Stimulated activated CD4-positive, alpha-beta T cell treated with anti-CD3 and anti-CD28 coated beads, Interleukin-1b, Interleukin-23, amount 100 ng/mL, for 4 hours (primary cell): ENCODE measurements at regions not wholly inside any gene's neighbourhood (a gene's known extent, or its start where the extent isn't known, plus 50 kb on each side); places are given as distances from the start of the nearest gene placed in this dataset.
"Not testable (repeated sequence)": the region's sequence is repeated elsewhere in the genome, so short reads cannot be mapped to it uniquely, and the experiment has no call there.

Experiments
- DNase-seq, 2 donors: peaks; one replicate each; pipeline ENCODE4 v3.0.0-alpha.2; 2020; ENCODE audit warnings: low read depth in 2 of 2

DNA sequence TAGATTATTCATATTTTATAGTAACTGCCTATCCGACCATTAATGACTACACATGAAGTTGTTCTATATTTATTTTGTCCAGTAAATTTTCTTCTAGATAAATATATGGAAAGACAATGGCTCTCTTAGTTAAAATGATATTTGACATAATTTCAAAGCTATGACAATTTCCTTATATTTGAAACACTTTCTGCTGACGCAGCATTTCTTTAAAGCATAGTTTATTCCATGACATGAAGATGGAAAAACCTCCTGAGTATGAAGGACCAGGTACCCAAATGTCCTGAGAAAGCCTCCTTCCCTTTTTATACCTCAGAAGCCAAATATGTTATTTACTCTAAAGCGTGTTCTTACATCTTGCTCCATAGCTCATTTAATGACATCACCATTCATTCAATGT, 831.6 kb downstream of the EFNB2 start:
- no peak for DNase-seq

DNA sequence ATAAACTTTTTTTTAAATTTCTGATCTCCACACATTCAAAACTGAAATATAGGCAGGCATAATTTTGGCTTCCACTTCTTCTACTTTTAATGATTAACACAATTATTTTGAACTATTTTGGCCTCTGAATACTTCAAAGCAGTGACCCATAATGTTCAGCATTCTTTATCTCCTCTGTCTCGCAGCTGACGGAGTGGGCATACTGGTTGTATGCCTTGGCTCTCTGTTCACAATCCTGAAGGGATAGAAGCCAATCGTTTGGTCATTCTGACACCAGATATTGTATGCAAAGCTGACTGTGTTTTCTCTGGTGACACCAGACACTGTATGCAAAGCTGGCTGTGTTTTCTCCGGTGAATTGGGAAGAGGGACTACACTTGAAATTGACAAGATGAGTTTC, 833.0 kb downstream of the EFNB2 start:
- DNase-seq, result no peak

DNA sequence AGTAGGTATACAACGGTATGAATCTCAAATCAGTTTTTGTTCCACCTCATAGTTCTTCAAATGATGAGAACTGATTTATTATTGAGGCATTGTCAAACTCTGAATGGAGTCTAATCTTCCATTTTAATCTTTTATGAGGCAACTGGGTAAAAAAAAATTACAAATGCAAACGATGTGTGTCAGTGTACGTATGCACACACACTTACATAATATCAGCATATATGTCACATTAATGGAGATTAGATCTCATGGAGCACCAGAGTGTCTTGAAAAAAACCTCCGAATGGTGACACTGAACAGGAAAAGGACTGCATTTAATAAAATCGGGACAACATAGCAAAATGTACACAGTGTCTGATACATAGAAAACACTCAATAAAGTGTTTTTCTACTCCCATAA, 842.7 kb downstream of the EFNB2 start:
- no peak for DNase-seq

DNA sequence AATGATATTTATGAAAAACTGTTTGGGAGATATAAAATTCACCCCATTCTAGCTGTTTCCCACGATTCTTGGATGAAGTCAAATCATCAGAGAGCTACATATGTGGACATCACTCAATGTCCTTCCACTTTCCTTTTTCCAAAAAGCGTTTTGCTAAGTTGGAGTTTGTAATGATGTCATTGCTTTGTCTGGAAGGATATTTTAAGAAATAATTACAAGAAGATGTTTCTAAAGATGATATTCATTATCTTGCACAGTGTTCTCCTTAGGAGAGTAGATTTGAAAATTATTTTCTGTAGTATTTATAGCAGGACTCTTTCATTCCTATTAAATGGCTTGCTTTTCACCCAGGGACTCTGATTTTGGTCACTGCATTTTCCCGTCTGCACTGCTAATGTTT, 851.2 kb downstream of the EFNB2 start:
- DNase-seq, result no peak

DNA sequence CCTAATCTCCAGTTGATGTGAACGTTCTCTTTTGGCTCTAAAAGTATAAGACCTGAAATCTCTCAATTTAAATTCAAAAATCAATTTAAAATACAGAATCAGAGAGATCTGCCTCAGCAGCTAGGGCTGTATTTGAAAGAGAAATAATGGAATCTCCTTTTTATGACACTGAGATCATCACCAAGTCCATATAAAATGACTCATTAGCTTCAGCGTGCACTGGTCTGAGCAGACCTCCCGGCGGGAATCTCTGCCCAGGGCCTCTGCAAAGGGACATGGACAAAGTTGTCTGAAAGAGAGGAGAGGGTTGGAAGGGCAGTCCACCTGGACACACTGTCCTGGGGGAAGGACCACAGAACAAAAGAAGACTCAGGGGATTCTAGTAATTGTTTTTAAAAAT, 855.6 kb downstream of the EFNB2 start:
- DNase-seq, result no peak

DNA sequence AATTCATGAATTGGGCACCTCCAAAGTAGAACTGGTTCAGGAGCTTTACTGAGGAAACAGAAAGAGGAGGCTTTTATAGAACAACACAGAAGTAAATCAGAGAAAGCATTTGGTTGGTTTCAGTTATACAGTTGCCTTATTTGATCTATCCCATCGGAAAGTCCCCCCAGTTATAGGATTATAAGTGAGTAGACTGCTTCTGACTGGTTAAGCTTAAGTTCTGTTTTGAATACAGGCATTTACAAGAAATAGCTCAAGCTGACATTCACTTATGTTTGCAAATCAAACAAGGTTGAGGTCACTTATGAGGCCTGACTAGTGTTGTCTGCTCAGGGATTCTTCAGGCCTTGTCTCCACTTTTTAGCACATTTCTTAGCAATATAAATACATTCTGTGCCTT, 857.4 kb downstream of the EFNB2 start:
- DNase-seq, result no peak

DNA sequence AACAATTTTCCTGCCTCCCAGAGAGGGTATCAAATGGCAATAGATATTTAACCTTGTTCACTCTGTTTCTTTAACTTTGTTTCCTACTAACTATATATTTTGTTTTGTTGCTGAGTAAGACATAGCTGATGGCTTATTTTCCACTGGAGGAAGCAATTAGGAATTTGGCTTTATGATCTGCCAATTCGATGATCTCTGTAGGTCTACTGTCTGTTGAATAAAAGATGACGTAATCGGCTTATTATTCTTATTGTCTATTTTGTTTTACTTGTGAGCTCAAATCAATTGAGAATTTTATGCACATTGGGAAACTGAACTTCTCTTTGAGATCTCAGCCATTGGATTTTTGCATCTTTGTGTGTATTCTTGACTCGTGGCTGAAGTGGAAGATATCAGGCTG, 862.6 kb downstream of the EFNB2 start:
- DNase-seq, result no peak

DNA sequence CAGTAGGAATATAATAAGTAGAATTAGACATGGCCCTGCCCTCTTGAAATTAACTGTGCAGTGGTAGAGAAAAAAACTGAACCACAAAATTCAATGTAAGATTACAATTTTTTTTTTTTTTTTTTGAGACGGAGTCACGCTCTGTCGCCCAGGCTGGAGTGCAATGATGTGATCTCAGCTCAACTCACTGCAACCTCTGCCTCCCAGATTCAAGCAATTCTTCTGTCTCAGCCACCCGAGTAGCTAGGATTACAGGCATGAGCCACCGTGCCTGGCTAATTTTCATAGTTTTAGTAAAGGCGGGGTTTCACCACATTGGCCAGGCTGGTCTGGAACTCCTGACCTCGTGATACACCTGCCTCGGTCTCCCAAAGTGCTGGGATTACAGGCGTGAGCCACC, 864.3 kb downstream of the EFNB2 start:
- DNase-seq, result not testable (repeated sequence)

DNA sequence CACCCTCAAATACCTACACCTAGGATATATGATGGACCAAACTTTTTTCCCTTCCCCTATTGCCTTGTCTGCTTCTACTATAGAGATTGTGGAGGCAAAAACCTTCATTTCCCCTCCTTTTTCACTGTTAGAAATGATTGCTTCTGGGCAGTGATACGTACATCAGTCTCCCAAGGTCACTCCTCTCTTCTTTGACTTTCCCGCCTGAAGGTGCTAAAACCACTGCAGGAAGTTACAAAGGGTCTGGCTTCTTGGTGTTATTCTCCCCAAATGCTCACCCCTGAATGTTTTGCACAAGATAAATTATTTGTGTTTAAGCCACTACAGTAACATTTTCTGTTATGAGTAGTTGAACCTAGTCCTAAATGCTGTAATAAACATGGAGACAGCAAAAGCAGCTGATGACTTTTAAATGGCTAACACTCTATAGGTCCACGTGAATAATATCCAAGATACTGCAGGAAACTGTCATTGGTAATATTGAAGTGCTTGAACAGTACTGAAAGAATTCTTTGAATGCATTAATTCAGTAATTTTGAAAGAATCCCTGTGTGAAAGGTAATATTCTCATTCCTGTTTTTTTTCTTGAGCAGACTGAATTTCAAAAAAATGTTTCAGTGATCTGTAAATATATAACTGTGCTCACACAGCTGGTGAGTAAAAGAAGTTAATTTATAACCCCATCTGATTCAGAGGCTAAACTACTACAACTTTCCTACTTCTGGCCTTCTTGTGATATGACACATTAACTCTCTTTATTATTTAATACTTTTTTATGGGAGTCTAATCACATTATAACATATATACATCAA, 865.1 kb downstream of the EFNB2 start:
- DNase-seq, result no peak

DNA sequence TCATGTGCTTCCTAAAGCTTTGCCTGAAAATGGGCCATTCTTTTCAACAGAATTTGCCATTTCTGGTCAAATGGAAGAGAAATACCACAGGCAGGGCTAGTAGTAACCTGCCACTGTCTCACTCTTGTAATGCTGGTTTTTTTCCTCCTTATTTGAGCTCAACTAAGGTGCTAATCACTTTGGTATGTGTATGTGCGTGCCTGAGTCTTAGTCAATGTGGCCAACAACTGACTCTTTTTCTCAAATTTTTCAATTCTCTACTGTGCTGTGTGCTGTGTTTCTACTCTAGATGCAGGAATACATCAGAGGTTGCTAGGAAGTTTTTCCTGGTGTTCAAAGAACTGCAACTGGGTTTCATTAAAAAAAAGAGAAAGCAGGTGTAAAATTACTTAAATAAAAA, 870.2 kb downstream of the EFNB2 start:
- no peak for DNase-seq

DNA sequence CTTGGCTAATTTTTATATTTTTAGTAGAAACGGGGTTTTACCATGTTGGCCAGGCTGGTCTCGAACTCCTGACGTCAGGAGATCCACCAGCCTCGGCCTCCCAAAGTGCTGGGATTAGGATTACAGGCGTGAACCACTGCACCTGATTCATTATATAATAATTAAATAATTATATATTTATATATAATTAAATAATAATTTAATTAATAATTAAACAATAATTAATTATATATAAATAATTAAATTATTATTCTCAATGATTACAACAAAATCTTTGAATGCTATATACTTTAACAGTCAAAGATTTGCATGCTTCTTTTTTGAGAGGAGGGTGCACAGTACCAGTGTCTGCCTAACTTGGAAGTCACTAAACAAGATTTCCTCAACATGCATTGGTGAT, 872.3 kb downstream of the EFNB2 start:
- no peak for DNase-seq

DNA sequence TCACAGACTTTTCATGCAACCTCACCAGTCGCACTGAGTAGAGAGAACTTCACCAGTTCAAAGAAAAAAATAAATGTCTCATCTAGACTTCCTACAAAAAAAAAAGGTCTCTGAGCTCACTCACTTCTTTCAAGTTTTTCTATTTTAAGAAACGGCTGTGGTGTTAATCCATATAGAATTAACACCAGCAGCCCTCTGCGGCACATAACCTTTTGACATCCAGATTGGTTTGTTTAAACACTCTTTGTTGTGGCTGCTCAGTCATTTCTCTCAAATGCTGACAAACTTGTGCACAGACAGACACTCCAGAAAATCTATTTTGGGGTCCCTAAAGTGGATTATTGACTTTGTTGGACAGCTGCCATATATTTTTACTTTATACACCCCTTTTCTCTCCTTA, 874.9 kb downstream of the EFNB2 start:
- DNase-seq, result no peak

DNA sequence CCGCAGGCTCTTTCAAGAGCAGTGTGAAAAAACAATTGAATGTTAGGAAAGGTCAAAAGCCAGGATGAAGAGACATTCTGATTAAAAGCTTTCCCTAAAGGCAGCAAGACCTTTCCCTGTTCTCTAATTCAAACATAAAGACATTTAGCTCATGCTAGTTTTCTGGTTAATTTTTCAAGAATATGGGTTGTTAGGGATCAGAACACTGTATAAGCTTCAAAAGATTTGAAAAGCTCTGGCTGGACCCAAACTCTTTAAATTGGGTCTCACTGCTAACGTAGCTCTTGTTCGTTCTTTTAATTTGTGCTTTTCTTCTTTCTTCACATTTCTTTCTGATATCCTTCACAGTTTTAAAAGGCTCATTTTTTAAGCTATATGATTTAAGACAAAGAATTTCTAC, 877.0 kb downstream of the EFNB2 start:
- no peak for DNase-seq

DNA sequence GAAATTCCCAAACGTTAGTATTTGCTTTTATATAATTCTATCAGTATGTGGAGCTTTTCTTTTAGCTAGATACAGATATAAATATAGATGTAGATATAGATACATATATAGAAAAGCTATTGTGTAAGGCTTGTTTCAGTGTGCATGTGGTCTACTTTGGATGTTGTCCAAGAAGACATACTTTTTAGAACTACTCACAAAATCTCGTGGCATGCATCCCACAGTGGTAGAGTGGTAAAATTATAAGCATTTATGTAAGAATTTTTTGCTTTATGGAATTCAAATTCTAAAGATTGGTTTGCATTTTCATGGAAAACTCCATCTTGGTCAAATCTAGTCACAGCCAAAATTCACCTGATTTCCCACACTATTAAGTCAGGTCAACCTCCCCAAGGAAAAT, 880.4 kb downstream of the EFNB2 start:
- DNase-seq, result no peak

DNA sequence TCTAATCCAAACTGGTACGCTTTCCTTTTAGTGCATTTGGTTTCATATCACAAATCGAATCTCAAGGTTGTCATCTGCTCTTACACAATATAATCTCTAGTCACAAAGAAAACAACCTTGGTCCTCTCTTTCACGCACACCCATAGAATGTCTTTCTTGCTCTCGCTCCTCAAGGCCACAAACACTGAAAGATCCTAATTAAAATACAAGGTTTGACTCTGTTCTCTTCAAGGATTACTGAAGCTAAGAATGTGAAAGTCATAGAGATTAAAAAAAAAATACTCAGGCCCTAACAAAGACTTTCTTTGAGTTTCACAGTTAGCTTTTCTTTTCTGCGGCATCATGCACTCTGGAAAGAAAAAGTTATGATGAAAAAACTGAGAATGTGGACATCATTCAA, 891.5 kb downstream of the EFNB2 start:
- no peak for DNase-seq

DNA sequence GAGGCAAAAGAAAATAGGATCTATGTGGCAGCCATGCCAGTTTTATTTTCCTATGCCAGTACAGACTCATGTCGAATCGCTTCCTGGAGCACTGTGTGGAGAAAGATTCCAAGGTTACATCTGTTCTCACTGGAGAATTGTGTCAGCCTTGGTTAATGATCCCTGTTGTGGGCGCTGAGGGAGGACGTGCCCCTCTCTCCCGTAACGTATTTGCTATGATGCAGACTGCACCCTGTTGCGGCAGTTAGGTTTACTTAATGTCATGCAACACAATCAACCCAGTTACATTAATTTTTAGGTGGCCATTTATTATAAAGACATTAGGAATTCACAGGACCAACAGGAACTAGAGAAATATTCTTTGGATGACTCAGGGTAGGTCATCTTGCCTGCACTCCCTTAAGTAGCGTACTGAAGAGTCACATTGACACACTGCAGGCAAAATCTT, 892.9 kb downstream of the EFNB2 start:
- DNase-seq, result no peak

DNA sequence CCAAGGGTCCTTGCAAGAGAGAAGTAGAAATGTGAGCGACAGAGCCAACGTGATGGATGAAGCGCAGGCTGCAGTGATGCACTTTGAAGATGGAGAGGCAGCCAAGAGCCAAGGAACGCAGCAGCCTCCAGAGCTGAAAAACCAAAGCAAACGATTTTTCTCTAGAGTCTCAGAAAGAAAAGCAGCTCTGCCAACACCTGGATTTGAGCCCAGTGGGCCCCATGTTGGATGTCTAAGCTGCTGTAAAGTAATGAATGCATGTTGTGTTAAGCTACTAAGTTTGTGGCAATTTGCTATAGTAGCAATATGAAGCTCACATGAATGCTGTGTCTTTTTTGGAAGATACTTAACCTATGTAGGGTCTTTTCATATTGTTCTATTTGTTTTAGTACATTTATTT, 894.3 kb downstream of the EFNB2 start:
- no peak for DNase-seq

DNA sequence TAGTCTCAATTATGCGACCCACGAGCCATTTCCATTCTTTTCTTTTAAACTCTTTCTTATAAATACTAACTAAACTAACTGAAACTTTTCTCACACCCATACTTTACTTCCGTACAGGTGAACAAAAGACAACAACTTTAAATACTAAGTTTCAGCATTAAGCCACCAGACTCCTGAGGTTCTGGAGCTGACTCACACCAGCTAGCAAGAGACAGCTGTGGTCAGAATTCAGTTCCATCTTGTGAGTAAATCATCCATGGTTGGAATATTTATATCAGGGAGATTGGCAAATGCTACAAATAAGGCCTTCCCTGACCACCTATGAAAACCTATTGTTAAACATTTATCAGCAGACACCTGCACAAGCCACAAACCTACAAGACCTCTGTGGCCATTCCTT, 897.0 kb downstream of the EFNB2 start:
- DNase-seq, result no peak

DNA sequence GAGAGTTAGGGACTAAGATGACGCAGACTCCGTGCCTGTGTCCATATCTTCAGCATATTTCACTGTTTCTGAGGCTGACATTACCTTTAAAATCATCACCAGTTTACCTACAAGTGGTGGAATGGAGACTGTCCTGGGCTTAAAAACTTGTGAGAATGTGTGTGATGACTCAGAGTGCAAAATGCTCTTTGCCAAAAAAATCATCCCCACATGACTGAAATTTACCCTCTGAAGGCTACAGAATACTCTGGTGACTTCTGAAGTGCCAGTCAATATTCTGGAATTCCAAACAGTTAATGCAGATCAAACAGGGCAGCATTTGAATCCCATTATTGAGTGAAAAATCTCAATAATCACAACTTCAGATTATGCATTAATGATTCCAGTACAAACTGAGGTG, 901.4 kb downstream of the EFNB2 start:
- DNase-seq, result no peak

DNA sequence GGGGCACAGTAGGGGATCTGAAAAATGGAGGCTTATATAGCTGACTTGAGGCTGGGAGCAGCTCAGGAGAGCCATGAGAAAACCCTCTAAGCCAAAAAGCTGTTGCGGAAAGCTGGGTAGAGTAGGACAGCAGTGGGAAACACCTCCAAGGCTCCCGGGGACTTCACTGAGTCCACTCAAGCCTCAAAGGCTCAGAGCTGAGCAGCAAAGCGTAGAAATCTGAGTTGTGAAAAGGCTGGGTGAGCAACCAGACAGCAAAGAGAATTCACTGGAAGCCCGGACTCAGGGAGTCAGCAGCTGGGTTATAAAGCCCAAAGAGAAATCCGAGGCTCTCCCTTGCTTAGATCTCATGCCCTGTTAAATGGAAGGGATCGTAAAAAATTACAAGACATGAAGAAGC, 905.0 kb downstream of the EFNB2 start:
- DNase-seq, result no peak

DNA sequence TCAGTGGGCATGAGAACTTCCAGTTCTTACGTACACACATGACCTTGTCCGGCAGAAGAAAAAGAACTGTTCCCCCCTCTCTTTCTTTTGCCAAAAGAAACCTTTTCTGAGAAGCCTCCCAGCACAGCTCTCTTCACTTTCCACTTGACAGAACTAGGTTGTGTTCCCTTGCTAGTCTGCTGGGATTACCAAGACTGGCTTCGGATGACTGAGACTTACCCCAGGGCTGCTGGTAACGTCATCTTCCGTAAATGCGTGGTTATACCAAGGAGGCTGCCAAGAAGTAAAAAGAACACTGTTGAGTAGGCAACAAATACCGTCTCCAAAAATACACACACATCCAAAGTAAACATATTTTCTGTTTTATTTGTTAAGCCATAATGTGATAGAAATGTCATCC, 908.2 kb downstream of the EFNB2 start:
- DNase-seq, result no peak

DNA sequence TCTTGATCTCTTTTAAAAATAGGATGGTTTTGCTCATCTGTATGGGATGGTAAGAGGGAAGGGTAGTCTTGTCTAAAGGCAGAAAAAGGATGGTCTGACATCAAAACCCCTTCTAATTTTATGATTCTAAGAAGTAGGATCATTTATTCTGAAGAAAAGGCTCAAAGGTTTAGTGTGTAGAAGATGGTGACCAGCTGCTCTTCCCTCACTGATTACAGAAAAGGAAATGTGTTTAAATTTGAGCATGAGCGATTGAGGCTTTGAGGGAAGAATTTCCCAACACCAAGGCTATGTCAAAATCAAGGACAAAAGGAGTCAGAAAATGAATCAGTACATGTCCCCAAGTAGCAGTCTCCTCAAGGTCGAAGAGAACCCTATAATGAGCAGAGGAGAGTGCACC, 909.8 kb downstream of the EFNB2 start:
- no peak for DNase-seq

DNA sequence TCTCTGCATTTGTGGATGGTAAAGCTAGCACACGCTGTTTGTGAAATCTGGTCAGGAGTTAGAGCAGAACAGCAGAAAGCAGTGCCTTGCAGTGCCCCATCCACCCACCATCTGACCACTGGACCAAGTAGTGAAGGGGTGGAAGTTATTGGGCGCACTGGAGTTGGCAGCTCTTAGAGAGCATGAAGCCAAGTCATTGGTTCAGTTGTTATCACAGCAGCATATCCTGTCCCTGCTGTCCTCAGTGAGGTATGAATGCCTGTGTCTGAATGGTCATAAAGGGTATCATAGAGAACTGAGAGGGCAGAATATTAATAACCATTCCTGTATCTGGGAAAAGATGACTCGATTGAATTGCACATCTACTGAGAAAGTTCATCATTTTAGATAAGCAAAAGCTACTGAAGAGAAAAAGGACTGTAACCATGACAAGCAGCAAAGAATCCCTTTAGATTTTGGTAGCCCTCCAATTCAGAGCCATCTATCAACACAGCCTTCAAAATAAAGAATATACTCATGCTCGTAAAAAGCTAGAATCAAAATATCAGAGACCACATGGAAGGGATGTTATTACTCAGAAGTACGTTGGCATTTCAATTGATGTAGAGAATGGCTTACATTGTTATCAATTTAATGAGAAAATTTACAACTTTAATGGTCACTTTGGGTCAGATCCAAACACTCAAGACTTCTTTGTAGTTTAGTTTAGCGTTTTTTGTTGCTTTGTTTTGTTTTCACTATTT, 919.0 kb downstream of the EFNB2 start:
- no peak for DNase-seq

DNA sequence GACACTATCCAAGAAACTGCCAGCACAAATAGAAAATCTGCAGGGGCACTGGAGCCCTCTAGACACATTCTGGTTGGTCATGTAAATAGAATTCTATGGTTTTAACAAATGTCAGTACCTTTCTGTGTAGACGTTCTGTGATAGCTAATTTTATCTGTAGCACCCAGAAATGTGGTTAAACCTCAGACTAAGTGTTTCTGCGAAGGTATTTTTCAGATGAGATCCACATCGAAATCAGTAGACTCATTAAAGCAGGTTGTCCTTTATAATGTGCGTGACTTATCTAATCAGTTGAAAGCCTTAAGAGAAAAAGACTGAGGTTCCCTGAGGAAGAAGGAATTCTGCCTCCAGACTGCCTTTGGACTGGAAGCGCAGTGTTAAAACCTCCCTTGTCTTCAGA, 922.9 kb downstream of the EFNB2 start:
- no peak for DNase-seq
